GM10248 (cell line): ENCODE measurements at regions not wholly inside any gene's neighbourhood (a gene's known extent, or its start where the extent isn't known, plus 50 kb on each side); places are given as distances from the start of the nearest gene placed in this dataset.

Experiments
- CTCF ChIA-PET: fragments of 300-600 bp; sonication (Branson Sonifier 250); formaldehyde crosslinking; extraction: SDS; loops from one replicate; lab custom pipeline; 2021; ENCODE audit warnings: antibody characterized with exemption; lab: Yijun Ruan, JAX
- POLR2A ChIA-PET: fragments of 350-650 bp; sonication (Branson Sonifier 250); formaldehyde crosslinking; extraction: SDS; loops from one replicate; lab custom pipeline; 2020; ENCODE audit warnings: antibody characterized with exemption; lab: Yijun Ruan, JAX
- DNase-seq: peaks from one replicate; pipeline ENCODE4 v3.0.0; 2012; ENCODE audit errors: extremely low spot score
- CTCF ChIP-seq: IDR thresholded peaks from 2 replicates; pipeline ENCODE4 v1.5.1; 2012; ENCODE audit warnings: mild to moderate bottlenecking, low read depth; ENCODE audit errors: extremely low read depth, missing control alignments, control extremely low read depth

- CTCF ChIA-PET = interaction anchor here (1.0 to 1.8 kb wide), 9 partner anchors 8 to 329 kb away, joined by 3 to 7 read pairs (median 4); no protein-coding TSS in a partner anchor
- POLR2A ChIA-PET = no interaction called here
- peak; percentile 50 for DNase-seq
Observed at GRCh38 chr20:51966296-51966971, 164.1 kb upstream of the SALL4 start.

GRCh38 chr20:51961964-51962761, 159.8 kb upstream of the SALL4 start:
- ChIA-PET CTCF (no interaction called here), POLR2A (no interaction called here)
- DNase-seq = no peak
- no peak for TF ChIP-seq CTCF

More at GRCh38 chr20:51966296-51966971, 164.1 kb upstream of the SALL4 start:
- peak; percentile 37 for TF ChIP-seq CTCF

GRCh38 chr20:51960047-51960675, 157.8 kb upstream of the SALL4 start:
- CTCF ChIA-PET = no interaction called here
- no peak for TF ChIP-seq CTCF
- POLR2A ChIA-PET = no interaction called here
- no peak for DNase-seq

- TF ChIP-seq CTCF = no peak
- DNase-seq = no peak
- POLR2A ChIA-PET = no interaction called here
- CTCF ChIA-PET = no interaction called here
Observed at GRCh38 chr20:51959066-51959542, 156.8 kb upstream of the SALL4 start.

- ChIA-PET CTCF (no interaction called here), POLR2A (no interaction called here)
- DNase-seq = no peak
- no peak for TF ChIP-seq CTCF
Observed at GRCh38 chr20:51958099-51959065, 156.1 kb upstream of the SALL4 start.
